Stomach (tissue), 4 donors: ENCODE measurements at regions not wholly inside any gene's neighbourhood (a gene's known extent, or its start where the extent isn't known, plus 50 kb on each side); places are given as distances from the start of the nearest gene placed in this dataset.

ENCODE experiments used
- POLR2A ChIP-seq, 4 donors: fragments of 450-650 bp; IDR thresholded peaks; one replicate each; pipeline ENCODE4 v1.6.1; 2016; ENCODE audit warnings: antibody characterized with exemption in 4 of 4, control low read depth in 2 of 4, mild to moderate bottlenecking in 1 of 4, moderate library complexity in 1 of 4
- POLR2AphosphoS5 ChIP-seq, 3 donors: sonication (generic); formaldehyde crosslinking; IDR thresholded peaks; one replicate each; pipeline ENCODE4 v1.6.1; 2016; ENCODE audit warnings: antibody characterized with exemption in 3 of 3
- TF ChIP-seq, protein P1 (sequence below), 7 experiments: fragments of 450-650 bp in 4 of 7; fragments of 200-600 bp in 3 of 7; sonication (generic) in 3 of 7; IDR thresholded peaks; one replicate each; pipeline ENCODE4 v1.5.1; 2016 to 2019; ENCODE audit warnings: antibody characterized with exemption in 7 of 7, control low read depth in 2 of 7, mild to moderate bottlenecking in 1 of 7

DNA sequence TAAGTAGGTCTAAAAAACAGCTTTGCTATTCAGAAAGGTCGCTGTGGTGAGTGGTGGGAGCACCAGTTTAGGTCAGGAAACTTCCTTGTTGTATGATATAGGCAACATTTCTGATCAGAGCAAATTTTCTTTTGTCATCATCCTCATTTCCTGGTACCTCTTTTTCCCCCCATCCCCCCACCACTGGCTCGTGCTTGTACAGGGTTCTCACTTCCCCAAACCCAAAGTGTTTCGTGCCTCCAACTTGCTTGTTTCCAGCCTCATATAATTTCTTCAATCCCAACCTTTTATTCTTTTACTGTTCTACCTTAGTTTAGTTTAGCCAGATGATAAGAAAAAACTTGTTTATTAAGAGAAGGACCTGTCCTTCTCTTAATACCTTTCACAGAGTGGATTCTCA lies 209.4 kb upstream of the JAG1 start:
- TF ChIP-seq, protein P1, sequence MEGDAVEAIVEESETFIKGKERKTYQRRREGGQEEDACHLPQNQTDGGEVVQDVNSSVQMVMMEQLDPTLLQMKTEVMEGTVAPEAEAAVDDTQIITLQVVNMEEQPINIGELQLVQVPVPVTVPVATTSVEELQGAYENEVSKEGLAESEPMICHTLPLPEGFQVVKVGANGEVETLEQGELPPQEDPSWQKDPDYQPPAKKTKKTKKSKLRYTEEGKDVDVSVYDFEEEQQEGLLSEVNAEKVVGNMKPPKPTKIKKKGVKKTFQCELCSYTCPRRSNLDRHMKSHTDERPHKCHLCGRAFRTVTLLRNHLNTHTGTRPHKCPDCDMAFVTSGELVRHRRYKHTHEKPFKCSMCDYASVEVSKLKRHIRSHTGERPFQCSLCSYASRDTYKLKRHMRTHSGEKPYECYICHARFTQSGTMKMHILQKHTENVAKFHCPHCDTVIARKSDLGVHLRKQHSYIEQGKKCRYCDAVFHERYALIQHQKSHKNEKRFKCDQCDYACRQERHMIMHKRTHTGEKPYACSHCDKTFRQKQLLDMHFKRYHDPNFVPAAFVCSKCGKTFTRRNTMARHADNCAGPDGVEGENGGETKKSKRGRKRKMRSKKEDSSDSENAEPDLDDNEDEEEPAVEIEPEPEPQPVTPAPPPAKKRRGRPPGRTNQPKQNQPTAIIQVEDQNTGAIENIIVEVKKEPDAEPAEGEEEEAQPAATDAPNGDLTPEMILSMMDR (IDR thresholded peaks at IDR 0.05), result no peak
- TF ChIP-seq POLR2A (IDR thresholded peaks at IDR 0.05), result no peak
- TF ChIP-seq POLR2AphosphoS5 (IDR thresholded peaks at IDR 0.05), result no peak
